HG03066 (cell line): ENCODE measurements at regions not wholly inside any gene's neighbourhood (a gene's known extent, or its start where the extent isn't known, plus 50 kb on each side); places are given as distances from the start of the nearest gene placed in this dataset.
"Not testable (repeated sequence)": the region's sequence is repeated elsewhere in the genome, so short reads cannot be mapped to it uniquely, and the experiment has no call there.

ENCODE experiments used
- ATAC-seq: cut with Tn5 transposase; IDR thresholded peaks from one replicate; pipeline ENCODE4 v1.9.1; 2021; ENCODE audit warnings: low read depth; ENCODE audit not compliant: unreplicated experiment

GRCh38 chr6:77089776-77090175, 373.5 kb downstream of the HTR1B start:
- no peak for ATAC-seq

GRCh38 chr6:77087794-77088318, 375.4 kb downstream of the HTR1B start:
- not testable (repeated sequence) for ATAC-seq

DNA sequence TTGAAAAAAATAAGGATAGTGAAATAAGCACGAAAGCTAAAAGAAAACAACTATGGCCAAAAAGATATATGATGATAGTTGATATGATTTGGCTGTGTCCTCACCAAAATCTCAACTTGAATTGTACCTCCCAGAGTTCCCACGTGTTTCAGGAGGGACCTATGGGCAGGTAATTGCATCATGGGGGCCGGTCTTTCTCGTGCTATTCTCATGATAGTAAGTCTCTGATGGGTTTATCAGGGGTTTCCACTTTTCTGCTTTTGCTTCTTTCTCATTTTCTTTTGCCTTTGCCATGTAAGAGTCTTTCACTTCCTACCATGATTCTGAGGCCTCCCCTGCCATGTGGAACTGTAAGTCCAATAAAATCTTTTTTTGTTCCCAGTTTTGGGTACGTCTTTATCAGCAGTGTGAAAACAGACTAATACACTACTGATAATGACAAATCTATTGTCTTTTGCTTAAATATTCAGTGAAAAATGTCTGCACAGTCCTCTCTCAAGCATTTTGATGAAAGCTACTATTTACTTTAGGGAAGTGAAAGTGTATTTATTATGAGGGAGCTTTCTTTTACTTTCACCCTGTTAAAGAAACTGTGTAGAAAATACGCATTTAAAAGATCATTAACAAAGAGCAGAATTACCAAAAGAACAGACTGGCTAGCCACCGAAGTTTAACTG, 389.1 kb downstream of the HTR1B start:
- peak; percentile 78 for ATAC-seq

GRCh38 chr6:77073410-77073760, 389.9 kb downstream of the HTR1B start:
- ATAC-seq = no peak

- ATAC-seq = no peak
Measured at GRCh38 chr6:77072694-77073409, 390.4 kb downstream of the HTR1B start.

GRCh38 chr6:77063494-77063893, 399.8 kb downstream of the HTR1B start:
- ATAC-seq = no peak

- ATAC-seq = no peak
Measured at GRCh38 chr6:77055711-77056110, 407.6 kb downstream of the HTR1B start.

- no peak for ATAC-seq
Measured at GRCh38 chr6:77040568-77041195, 422.6 kb downstream of the HTR1B start.

DNA sequence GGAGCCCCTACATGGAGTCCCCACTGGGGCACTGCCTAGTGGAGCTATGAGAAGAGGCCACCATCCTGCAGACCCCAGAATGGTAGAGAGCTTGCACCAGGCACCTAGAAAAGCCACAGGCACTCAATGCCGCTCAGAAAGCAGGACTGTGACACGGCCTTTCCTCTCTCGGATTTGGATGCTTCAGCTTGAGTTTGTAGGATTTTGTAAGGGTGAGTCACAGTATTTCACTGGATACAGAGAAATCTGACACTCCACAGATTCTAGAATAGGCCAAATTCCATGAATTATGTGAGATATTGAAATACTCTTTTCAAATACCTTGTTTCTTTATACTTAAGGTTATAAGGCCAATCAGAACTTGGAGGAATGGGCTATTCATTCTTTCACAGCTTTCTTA, 424.5 kb downstream of the HTR1B start:
- no peak for ATAC-seq

- ATAC-seq = no peak
Measured at GRCh38 chr6:77037439-77037838, 425.9 kb downstream of the HTR1B start.

DNA sequence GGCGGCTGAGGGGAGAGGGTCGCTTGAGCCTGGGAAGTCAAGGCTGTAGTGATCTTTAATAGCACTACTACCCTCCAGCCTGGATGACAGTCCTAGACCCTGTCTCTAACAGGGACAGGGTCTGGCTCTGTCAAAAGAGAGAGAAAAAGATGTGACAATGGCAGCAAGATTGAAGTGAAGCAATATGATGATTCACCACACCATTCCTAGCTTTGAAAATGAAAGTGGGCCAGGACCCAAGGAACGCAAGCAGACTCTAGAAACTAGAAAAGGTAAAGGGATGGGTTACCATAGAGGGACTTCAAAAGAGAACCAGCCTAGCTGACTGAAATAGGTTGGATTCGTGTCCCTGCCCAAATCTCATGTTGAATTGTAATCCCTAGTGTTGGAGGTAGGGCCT, 426.9 kb downstream of the HTR1B start:
- no peak for ATAC-seq

GRCh38 chr6:77034161-77034560, 429.1 kb downstream of the HTR1B start:
- no peak for ATAC-seq

DNA sequence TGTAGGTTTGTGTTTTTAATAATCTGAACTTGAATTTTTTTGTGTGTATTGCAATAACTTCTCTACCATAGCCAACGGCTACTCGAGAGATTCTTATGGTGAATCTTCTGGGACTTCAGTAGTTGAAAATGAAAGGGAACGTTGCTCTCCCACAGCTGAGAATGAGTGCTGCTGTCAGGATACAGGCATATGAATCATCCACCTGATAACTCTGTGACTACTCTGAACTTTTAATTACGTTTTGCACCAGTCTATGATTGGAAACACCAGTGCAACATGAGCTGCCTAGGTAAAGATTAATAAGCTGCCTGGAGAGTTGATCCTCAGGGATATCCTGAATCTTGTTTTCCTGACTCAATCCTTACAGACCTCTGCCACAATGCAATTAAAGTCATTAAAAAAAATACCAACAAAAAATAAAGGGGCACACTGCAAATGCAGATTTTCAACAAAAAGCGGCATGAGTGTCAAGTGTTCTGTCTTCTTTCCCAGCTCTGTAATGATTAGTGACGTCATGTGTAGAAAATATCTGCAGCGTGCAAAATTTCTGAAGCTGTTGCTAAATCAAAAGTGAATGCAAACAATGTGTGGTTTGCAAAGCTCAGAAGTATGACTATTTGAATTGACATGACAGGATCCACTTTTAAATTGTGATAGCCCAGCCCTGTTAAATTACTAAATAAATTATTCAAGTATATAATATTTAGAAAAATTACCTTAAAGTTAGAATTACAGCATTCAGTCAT, 432.2 kb downstream of the HTR1B start:
- ATAC-seq = no peak

DNA sequence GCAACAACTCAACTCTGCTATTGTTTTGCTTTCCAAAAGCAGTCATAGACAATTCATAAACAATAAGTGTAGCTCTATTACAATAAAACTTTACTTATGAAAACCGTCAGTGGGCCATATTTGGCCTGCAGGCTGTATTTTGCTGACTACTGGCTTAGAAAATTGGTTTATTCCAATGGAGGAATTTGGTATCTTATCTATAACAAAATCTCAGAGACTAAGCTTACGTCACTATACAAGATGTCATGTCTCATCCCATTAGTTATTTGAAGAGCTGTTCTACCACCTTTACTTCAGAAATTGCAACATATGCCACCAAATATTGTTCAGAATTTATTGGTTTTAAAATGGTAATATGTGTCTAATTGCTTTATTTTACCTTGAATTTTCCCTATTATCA, 436.9 kb downstream of the HTR1B start:
- ATAC-seq = no peak

GRCh38 chr6:77025736-77026223, 437.5 kb downstream of the HTR1B start:
- no peak for ATAC-seq

DNA sequence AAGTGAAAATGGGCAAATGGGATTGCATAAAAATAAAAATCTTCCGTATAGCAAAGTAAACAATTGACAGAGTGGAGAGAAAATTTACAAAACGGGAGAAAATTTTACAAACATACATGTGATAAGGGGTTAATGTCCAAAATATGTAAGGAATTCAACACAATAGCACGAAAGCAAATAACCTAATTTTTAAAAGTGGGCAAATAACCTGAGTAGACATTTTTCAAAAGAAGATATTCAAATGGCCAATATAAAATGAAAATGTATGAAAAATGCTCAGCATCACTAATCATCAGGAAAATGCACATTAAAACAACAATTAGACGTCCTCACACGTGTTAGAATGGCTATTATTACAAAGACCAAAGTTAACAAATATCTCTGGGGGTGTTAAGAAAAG, 441.5 kb downstream of the HTR1B start:
- ATAC-seq = no peak

GRCh38 chr6:77021232-77021631, 442.1 kb downstream of the HTR1B start:
- no peak for ATAC-seq

DNA sequence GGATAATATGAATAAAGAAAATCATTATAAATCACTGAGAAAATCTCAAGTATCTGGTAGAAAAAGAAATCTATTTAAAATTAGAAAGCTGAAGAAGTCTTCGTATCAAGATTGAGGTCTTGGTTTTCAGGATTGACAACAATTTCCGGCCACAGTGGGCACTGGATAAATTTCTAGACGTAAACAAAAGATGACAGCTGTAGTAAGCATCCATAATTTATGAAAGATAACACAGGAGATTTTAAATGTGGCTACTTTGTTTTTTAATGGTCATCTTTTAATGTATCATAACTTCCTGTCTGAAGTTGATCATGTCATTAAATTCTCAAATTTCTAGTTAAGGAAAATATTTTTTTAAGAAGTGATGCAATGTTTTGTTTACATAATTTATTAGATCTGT, 444.2 kb downstream of the HTR1B start:
- ATAC-seq = no peak

DNA sequence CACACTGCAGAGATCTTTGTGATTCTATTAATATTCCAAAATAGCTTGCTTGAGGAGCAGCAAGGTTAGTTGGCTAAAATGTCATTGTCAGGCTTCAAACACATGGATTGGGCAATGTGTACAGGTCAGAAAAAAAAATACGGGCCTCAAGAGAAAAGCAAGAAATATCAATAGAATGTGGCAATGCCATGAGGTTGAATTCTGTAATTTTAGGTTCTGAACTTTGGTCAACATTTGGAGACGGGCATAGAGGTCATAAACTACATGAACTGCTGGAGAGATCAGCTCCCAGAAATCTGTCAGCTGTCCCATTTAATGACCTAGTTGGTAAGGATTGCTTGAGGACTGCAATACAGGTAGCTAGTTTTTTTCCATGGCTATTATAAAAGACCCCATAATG, 445.8 kb downstream of the HTR1B start:
- no peak for ATAC-seq

GRCh38 chr6:77015350-77015749, 447.9 kb downstream of the HTR1B start:
- ATAC-seq = no peak
